ENCODE measurements at regions not wholly inside any gene's neighbourhood (a gene's known extent, or its start where the extent isn't known, plus 50 kb on each side); places are given as distances from the start of the nearest gene placed in this dataset.

GRCh38 chr18:64918851-64919250 is 770.0 kb upstream of the LINC00305 start:
- intact Hi-C loops (cut with DNase I), result no loop called here
- WGBS, 2 donors, result 86 to 87% methylated on average over 3 of the region's 3 CpGs
- no peak for DNase-seq
- H3K4me3 ChIP-seq, result no peak overlapping the region
- ATAC-seq, result no peak
- H3K27me3 ChIP-seq, result no peaks in the 10 kb centered on the region
- no peak for TF ChIP-seq CTCF (IDR thresholded peaks at IDR 0.05)
- H3K36me3 ChIP-seq, result no peaks in the 10 kb centered on the region
- no peaks in the 10 kb centered on the region for H3K9me3 ChIP-seq
- H3K27ac ChIP-seq, result no peak overlapping the region
- peaks cover 0 to 12% (median 0%) of the 10 kb centered on the region in 9 donors for H3K4me1 ChIP-seq

GRCh38 chr18:64893349-64893748 is 744.5 kb upstream of the LINC00305 start:
- H3K4me3 ChIP-seq, result no peak overlapping the region
- H3K4me1 ChIP-seq, result no peaks in the 10 kb centered on the region
- TF ChIP-seq CTCF (IDR thresholded peaks at IDR 0.05), result no peak
- no peaks in the 10 kb centered on the region for H3K36me3 ChIP-seq
- intact Hi-C loops (cut with DNase I), result no loop called here
- peaks cover 0 to 10% (median 0%) of the 10 kb centered on the region in 11 donors for H3K9me3 ChIP-seq
- no peaks in the 10 kb centered on the region for H3K27me3 ChIP-seq
- ATAC-seq, result no peak
- 87 to 95% methylated on average over 3 of the region's 3 CpGs for WGBS, 2 donors
- DNase-seq, result no peak
- H3K27ac ChIP-seq, result no peak overlapping the region

GRCh38 chr18:64888956-64889355 is 740.1 kb upstream of the LINC00305 start:
- Histone ChIP-seq H3K27ac (no peak overlapping the region), H3K4me3 (no peak overlapping the region), H3K9me3 (peaks cover 0 to 10% (median 0%) of the 10 kb centered on the region in 11 donors), H3K27me3 (no peaks in the 10 kb centered on the region), H3K4me1 (no peaks in the 10 kb centered on the region), H3K36me3 (no peaks in the 10 kb centered on the region)
- intact Hi-C loops (cut with DNase I), result no loop called here
- DNase-seq, result no peak
- WGBS, 2 donors, result 82 to 89% methylated on average over 4 of the region's 4 CpGs
- no peak for ATAC-seq
- TF ChIP-seq CTCF (IDR thresholded peaks at IDR 0.05), result no peak

- no peaks in the 10 kb centered on the region for H3K36me3 ChIP-seq
- no peaks in the 10 kb centered on the region for H3K4me1 ChIP-seq
- no peak for TF ChIP-seq CTCF (IDR thresholded peaks at IDR 0.05)
- H3K27me3 ChIP-seq, result no peaks in the 10 kb centered on the region
- no peak overlapping the region for H3K27ac ChIP-seq
- WGBS, 2 donors, result 72 to 87% methylated on average over 1 of the region's 1 CpG
- ATAC-seq (no peak), DNase-seq (no peak)
- intact Hi-C loops (cut with DNase I), result no loop called here
- H3K4me3 ChIP-seq, result no peak overlapping the region
- peaks cover 0 to 4% (median 0%) of the 10 kb centered on the region in 11 donors for H3K9me3 ChIP-seq
These were observed 738.1 kb upstream of the LINC00305 start for GRCh38 chr18:64886995-64887394.

Measured in heart right ventricle (tissue), 16 donors.